GM19463 (cell line): ENCODE measurements at regions not wholly inside any gene's neighbourhood (a gene's known extent, or its start where the extent isn't known, plus 50 kb on each side); places are given as distances from the start of the nearest gene placed in this dataset.
"Not testable (repeated sequence)": the region's sequence is repeated elsewhere in the genome, so short reads cannot be mapped to it uniquely, and the experiment has no call there.

Experiments used
- ATAC-seq: cut with Tn5 transposase; IDR thresholded peaks from one replicate; pipeline ENCODE4 v1.9.1; 2021; ENCODE audit warnings: mild to moderate bottlenecking, moderate library complexity; ENCODE audit not compliant: unreplicated experiment

- ATAC-seq: no peak
Measured at GRCh38 chr9:81037889-81038288, 651.5 kb downstream of the TLE1 start.

- ATAC-seq: no peak
Measured at GRCh38 chr9:81035601-81036000, 653.7 kb downstream of the TLE1 start.

- ATAC-seq: no peak
Measured at GRCh38 chr9:81035171-81035570, 654.2 kb downstream of the TLE1 start.

GRCh38 chr9:81032831-81033230 is 656.5 kb downstream of the TLE1 start:
- no peak for ATAC-seq

- ATAC-seq: no peak
Measured at GRCh38 chr9:81032030-81032572, 657.2 kb downstream of the TLE1 start.

GRCh38 chr9:81031422-81032029 is 657.8 kb downstream of the TLE1 start:
- ATAC-seq: no peak

- ATAC-seq: no peak
Measured at GRCh38 chr9:81030027-81030426, 659.3 kb downstream of the TLE1 start.

- ATAC-seq: no peak
Measured at GRCh38 chr9:81028504-81028903, 660.8 kb downstream of the TLE1 start.

GRCh38 chr9:81022177-81022576 is 667.2 kb downstream of the TLE1 start:
- no peak for ATAC-seq

GRCh38 chr9:81014945-81015344 is 674.4 kb downstream of the TLE1 start:
- ATAC-seq: not testable (repeated sequence)

- ATAC-seq: not testable (repeated sequence)
Measured at GRCh38 chr9:81013191-81013590, 676.2 kb downstream of the TLE1 start.

GRCh38 chr9:81002906-81003305 is 686.4 kb downstream of the TLE1 start:
- ATAC-seq: no peak

GRCh38 chr9:81002242-81002641 is 687.1 kb downstream of the TLE1 start:
- ATAC-seq: no peak

- ATAC-seq: no peak
Measured at GRCh38 chr9:80995759-80996158, 693.6 kb downstream of the TLE1 start.

- ATAC-seq: no peak
Measured at GRCh38 chr9:80994892-80995291, 694.5 kb downstream of the TLE1 start.

GRCh38 chr9:80985595-80985994 is 703.8 kb downstream of the TLE1 start:
- not testable (repeated sequence) for ATAC-seq

- no peak for ATAC-seq
Measured at GRCh38 chr9:80976403-80976802, 712.9 kb downstream of the TLE1 start.

GRCh38 chr9:80970377-80970776 is 719.0 kb downstream of the TLE1 start:
- ATAC-seq: not testable (repeated sequence)

- ATAC-seq: no peak
Measured at GRCh38 chr9:80968611-80969010, 720.7 kb downstream of the TLE1 start.

GRCh38 chr9:80964914-80965313 is 724.4 kb downstream of the TLE1 start:
- ATAC-seq: no peak

- ATAC-seq: no peak
Measured at GRCh38 chr9:80964374-80964773, 725.0 kb downstream of the TLE1 start.

- ATAC-seq: no peak
Measured at GRCh38 chr9:80957801-80958200, 731.5 kb downstream of the TLE1 start.

- no peak for ATAC-seq
Measured at GRCh38 chr9:80954521-80954920, 734.8 kb downstream of the TLE1 start.
